ENCODE measurements at regions not wholly inside any gene's neighbourhood (a gene's known extent, or its start where the extent isn't known, plus 50 kb on each side); places are given as distances from the start of the nearest gene placed in this dataset.

GRCh38 chr6:25173246-25173645 lies 105.9 kb upstream of the CARMIL1 start:
- ATAC-seq, result no peak
- DNase-seq, result no peak
- no peaks in the 10 kb centered on the region for H3K9me3 Mint-ChIP-seq
- no peak overlapping the region for H3K27ac Mint-ChIP-seq
- intact Hi-C loops (cut with micrococcal nuclease), result no loop called here
- peaks cover 50% of the 10 kb centered on the region for H3K4me1 Mint-ChIP-seq (ENCODE audit: low read depth)
- H3K4me3 Mint-ChIP-seq, result no peak overlapping the region
- H3K27me3 Mint-ChIP-seq, result peaks cover 4% of the 10 kb centered on the region
- ChIA-PET POLR2A (interaction anchor here (0.6 to 1.7 kb wide), 2 partner anchors 35 to 120 kb away, joined by 4 to 5 read pairs; no protein-coding TSS in a partner anchor), CTCF (interaction anchor here (1.2 kb wide), 2 partner anchors 50 to 51 kb away, joined by 3 to 4 read pairs; no protein-coding TSS in a partner anchor)
- H3K36me3 Mint-ChIP-seq (ENCODE audit: low read depth), result no peaks in the 10 kb centered on the region
- TF ChIP-seq CTCF (IDR thresholded peaks at IDR 0.05), result no peak

- peaks cover 5% of the 10 kb centered on the region for H3K27me3 Mint-ChIP-seq
- CTCF ChIA-PET, result interaction anchor here (0.7 to 1.2 kb wide), 2 partner anchors 20 to 50 kb away, joined by 3 to 4 read pairs; no protein-coding TSS in a partner anchor
- POLR2A ChIA-PET, result interaction anchor here (0.6 to 1.7 kb wide), 2 partner anchors 36 to 220 kb away, joined by 3 to 5 read pairs; no protein-coding TSS in a partner anchor
- intact Hi-C loops (cut with micrococcal nuclease), result no loop called here
- no peaks in the 10 kb centered on the region for H3K9me3 Mint-ChIP-seq
- peak; percentile 71 for ATAC-seq
- H3K4me1 Mint-ChIP-seq (ENCODE audit: low read depth), result peaks cover 57% of the 10 kb centered on the region
- no peak for DNase-seq
- no peak overlapping the region for H3K27ac Mint-ChIP-seq
- no peak overlapping the region for H3K4me3 Mint-ChIP-seq
- no peak for TF ChIP-seq CTCF (IDR thresholded peaks at IDR 0.05)
- no peaks in the 10 kb centered on the region for H3K36me3 Mint-ChIP-seq (ENCODE audit: low read depth)
Observed at GRCh38 chr6:25173951-25174474, 105.2 kb upstream of the CARMIL1 start.

- ATAC-seq (no peak), DNase-seq (peak; percentile 57)
- intact Hi-C loops (cut with micrococcal nuclease), result no loop called here
- Mint-ChIP-seq H3K4me1 (ENCODE audit: low read depth) (peaks cover 58% of the 10 kb centered on the region), H3K27me3 (peaks cover 5% of the 10 kb centered on the region), H3K36me3 (ENCODE audit: low read depth) (no peaks in the 10 kb centered on the region), H3K4me3 (no peak overlapping the region), H3K27ac (peak overlapping the region; percentile 12), H3K9me3 (no peaks in the 10 kb centered on the region)
- POLR2A ChIA-PET, result interaction anchor here (0.6 kb wide), 1 partner anchor 221 kb away, joined by 3 read pairs; no protein-coding TSS in a partner anchor
- TF ChIP-seq CTCF (IDR thresholded peaks at IDR 0.05), result no peak
- CTCF ChIA-PET, result interaction anchor here (1.2 kb wide), 1 partner anchor 49 kb away, joined by 4 read pairs; no protein-coding TSS in a partner anchor
Observed at GRCh38 chr6:25174678-25175077, 104.5 kb upstream of the CARMIL1 start.

GRCh38 chr6:25175196-25175595 lies 104.0 kb upstream of the CARMIL1 start:
- peaks cover 53% of the 10 kb centered on the region for H3K4me1 Mint-ChIP-seq (ENCODE audit: low read depth)
- no peak for TF ChIP-seq CTCF (IDR thresholded peaks at IDR 0.05)
- ChIA-PET CTCF (interaction anchor here (0.7 kb wide), 1 partner anchor 93 kb away, joined by 3 read pairs; no protein-coding TSS in a partner anchor), POLR2A (interaction anchor here (0.6 kb wide), 1 partner anchor 171 kb away, joined by 4 read pairs; no protein-coding TSS in a partner anchor)
- H3K36me3 Mint-ChIP-seq (ENCODE audit: low read depth), result no peaks in the 10 kb centered on the region
- H3K4me3 Mint-ChIP-seq, result no peak overlapping the region
- intact Hi-C loops (cut with micrococcal nuclease), result no loop called here
- DNase-seq (no peak), ATAC-seq (no peak)
- no peaks in the 10 kb centered on the region for H3K9me3 Mint-ChIP-seq
- no peak overlapping the region for H3K27ac Mint-ChIP-seq
- H3K27me3 Mint-ChIP-seq, result peaks cover 5% of the 10 kb centered on the region

GRCh38 chr6:25175681-25176080 lies 103.5 kb upstream of the CARMIL1 start:
- Mint-ChIP-seq H3K4me3 (no peak overlapping the region), H3K36me3 (ENCODE audit: low read depth) (no peaks in the 10 kb centered on the region), H3K4me1 (ENCODE audit: low read depth) (peaks cover 49% of the 10 kb centered on the region), H3K27me3 (peaks cover 5% of the 10 kb centered on the region), H3K27ac (no peak overlapping the region), H3K9me3 (no peaks in the 10 kb centered on the region)
- no peak for TF ChIP-seq CTCF (IDR thresholded peaks at IDR 0.05)
- intact Hi-C loops (cut with micrococcal nuclease), result no loop called here
- DNase-seq (peak; percentile 20), ATAC-seq (peak; percentile 39)
- ChIA-PET POLR2A (interaction anchor here (0.6 kb wide), 1 partner anchor 172 kb away, joined by 4 read pairs; no protein-coding TSS in a partner anchor), CTCF (interaction anchor here (0.7 kb wide), 1 partner anchor 94 kb away, joined by 3 read pairs; no protein-coding TSS in a partner anchor)

Data from activated CD8-positive, alpha-beta T cell treated with anti-CD3 and anti-CD28 coated beads for 36 hours (primary cell).